B cell (primary cell): ENCODE measurements at regions not wholly inside any gene's neighbourhood (a gene's known extent, or its start where the extent isn't known, plus 50 kb on each side); places are given as distances from the start of the nearest gene placed in this dataset.

Source experiments
- ATAC-seq: fragments of 200-7000 bp; cut with Tn5 transposase; one replicate; pipeline ENCODE4 v1.10.0; 2021; ENCODE audit warnings: low read depth, mild to moderate bottlenecking, moderate number of reproducible peaks, moderate library complexity
- CTCF ChIA-PET: fragments of 350-600 bp; sonication (Branson Sonifier 250); formaldehyde crosslinking; loops from one replicate; lab custom pipeline; 2021; ENCODE audit warnings: antibody characterized with exemption, inconsistent platforms; lab: Charles Lee
- POLR2A ChIA-PET: fragments of 350-600 bp; sonication (Branson Sonifier 250); formaldehyde crosslinking; loops from one replicate; lab custom pipeline; 2021; ENCODE audit warnings: antibody characterized with exemption; lab: Charles Lee
- DNase-seq: peaks from one replicate; pipeline ENCODE4 v3.0.0; 2013
- H2AFZ ChIP-seq: 2 replicates; pipeline ENCODE4 v1.6.1; 2012; ENCODE audit warnings: mild to moderate bottlenecking, low read depth, low read length; ENCODE audit not compliant: insufficient read depth, poor library complexity, severe bottlenecking
- H3K27ac ChIP-seq, 2 donors: 1 replicate in 1 of 2; 2 replicates in 1 of 2; pipeline ENCODE4 v1.5.1; 2012 to 2013; ENCODE audit warnings: low read length in 2 of 2, mild to moderate bottlenecking in 2 of 2, moderate library complexity in 1 of 2
- H3K27me3 ChIP-seq, 4 experiments: fragments of 200-600 bp in 1 of 4; sonication (generic) in 1 of 4; replicated peaks in 1 of 4; 1 replicate in 2 of 4; 2 replicates in 2 of 4; pipeline versions ENCODE4 v1.6.1 to v1.7.0; 2013 to 2016; ENCODE audit warnings: low read length in 3 of 4, mild to moderate bottlenecking in 2 of 4, mixed read lengths in 1 of 4, moderate library complexity in 1 of 4; ENCODE audit not compliant: insufficient read depth in 4 of 4, control insufficient read depth in 3 of 4; ENCODE audit errors: control extremely low read depth in 1 of 4
- H3K36me3 ChIP-seq, 2 experiments: replicated peaks in 1 of 2; 1 replicate in 1 of 2; 2 replicates in 1 of 2; pipeline versions ENCODE4 v1.6.1 to v1.7.1; 2013; ENCODE audit warnings: low read length in 1 of 2; ENCODE audit not compliant: insufficient read depth in 2 of 2, control insufficient read depth in 1 of 2; ENCODE audit errors: control extremely low read depth in 1 of 2, extremely low read depth in 1 of 2
- H3K4me1 ChIP-seq, 2 donors: fragments of 200-600 bp in 1 of 2; sonication (generic) in 1 of 2; 1 replicate in 1 of 2; 2 replicates in 1 of 2; pipeline versions ENCODE4 v1.5.1 to v1.6.1; 2013 to 2017; ENCODE audit warnings: low read length in 2 of 2; ENCODE audit not compliant: control insufficient read depth in 2 of 2, insufficient read depth in 2 of 2
- H3K4me2 ChIP-seq: replicated peaks from 2 replicates; pipeline ENCODE3; 2012; ENCODE audit warnings: mild to moderate bottlenecking, low read depth, low read length; ENCODE audit not compliant: poor library complexity, severe bottlenecking
- H3K4me3 ChIP-seq, 5 experiments: fragments of 200-600 bp in 1 of 5; sonication (generic) in 1 of 5; 1 replicate in 3 of 5; 2 replicates in 2 of 5; pipeline versions ENCODE4 v1.5.1 to v1.7.0; 2011 to 2016; ENCODE audit warnings: low read length in 4 of 5, mild to moderate bottlenecking in 4 of 5, low read depth in 2 of 5, control low read depth in 1 of 5, moderate library complexity in 1 of 5; ENCODE audit not compliant: insufficient read depth in 1 of 5; ENCODE audit errors: control extremely low read depth in 1 of 5, extremely low read depth in 1 of 5
- H3K79me2 ChIP-seq: fragments of 200-600 bp; sonication (generic); one replicate; pipeline ENCODE4 v1.6.0; 2016; ENCODE audit warnings: low read length; ENCODE audit not compliant: control insufficient read depth, insufficient read depth
- H3K9ac ChIP-seq: fragments of 200-600 bp; sonication (generic); 2 replicates; pipeline ENCODE4 v1.6.1; 2017; ENCODE audit warnings: mild to moderate bottlenecking, low read length, moderate library complexity
- H3K9me3 ChIP-seq, 3 donors: one replicate each; pipeline versions ENCODE4 v1.6.1 to v1.7.1; 2013; ENCODE audit warnings: low read length in 2 of 3; ENCODE audit not compliant: control insufficient read depth in 2 of 3, insufficient read depth in 1 of 3; ENCODE audit errors: control extremely low read depth in 1 of 3
- H4K20me1 ChIP-seq: 2 replicates; pipeline ENCODE4 v1.6.0; 2012; ENCODE audit warnings: mild to moderate bottlenecking, low read length; ENCODE audit not compliant: insufficient read depth, control insufficient read depth, poor library complexity, severe bottlenecking
- H3K27ac Mint-ChIP-seq: one replicate; pipeline ENCODE4 v1.8.0; 2021; ENCODE audit warnings: mixed read lengths
- H3K27me3 Mint-ChIP-seq: one replicate; pipeline ENCODE4 v1.8.0; 2021; ENCODE audit warnings: mixed read lengths
- H3K4me1 Mint-ChIP-seq: one replicate; pipeline ENCODE4 v1.8.0; 2021; ENCODE audit warnings: mixed read lengths
- H3K4me3 Mint-ChIP-seq: one replicate; pipeline ENCODE4 v1.8.0; 2021; ENCODE audit warnings: mixed read lengths
- H3K9me3 Mint-ChIP-seq: one replicate; pipeline ENCODE4 v1.8.0; 2022; ENCODE audit warnings: mixed read lengths; ENCODE audit not compliant: insufficient read depth
- CTCF ChIP-seq: fragments of 200-600 bp; IDR thresholded peaks from one replicate; pipeline ENCODE4 v1.8.0; 2022; ENCODE audit warnings: antibody characterized with exemption, mild to moderate bottlenecking
- EZH2 ChIP-seq: IDR thresholded peaks from 2 replicates; pipeline ENCODE4 v1.6.1; 2012; ENCODE audit warnings: borderline replicate concordance, low read depth, mild to moderate bottlenecking, moderate library complexity, low read length; ENCODE audit not compliant: insufficient read depth, poor library complexity, severe bottlenecking
- WGBS: methylation state at CpG from one replicate; pipeline ENCODE4 v1.1.5; 2013; ENCODE audit warnings: missing lambda C conversion rate; ENCODE audit not compliant: insufficient coverage; 5-methylcytosine and 5-hydroxymethylcytosine counted together
- intact Hi-C: fragments of 100-400 bp; cut with micrococcal nuclease; formaldehyde crosslinking; loops from one replicate; pipeline ENCODE4 v1.10.0; 2022

DNA sequence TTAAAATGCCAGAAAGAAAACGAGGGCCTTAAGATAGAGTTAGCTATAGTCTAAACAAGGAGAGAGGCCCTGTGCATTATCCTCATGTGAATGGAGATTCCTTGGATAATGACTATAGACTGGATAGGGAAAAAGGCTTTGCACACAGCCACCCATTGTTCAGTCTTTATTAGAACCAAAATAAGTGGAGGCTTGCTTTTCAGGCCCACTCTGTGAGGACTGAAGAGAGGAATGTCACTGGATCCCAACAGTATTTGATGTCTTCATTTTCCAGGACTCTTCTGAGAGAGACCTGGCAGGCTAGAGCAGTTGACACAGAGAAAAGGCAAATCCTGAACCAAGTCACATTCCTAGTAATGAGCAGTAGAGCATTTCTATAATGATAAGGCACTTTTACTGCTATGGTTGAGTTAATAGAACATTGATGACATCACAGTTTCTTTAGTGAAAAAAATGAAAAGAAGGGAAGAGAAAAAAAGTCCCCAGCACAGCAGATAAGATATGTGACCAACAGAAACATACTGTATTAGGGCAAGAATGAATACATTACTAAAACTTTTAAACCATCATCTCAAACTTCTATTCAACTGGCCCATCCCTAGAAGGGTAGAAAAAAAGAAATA, 315.1 kb downstream of the EPHA7 start:
- DNase-seq, result no peak
- intact Hi-C loops, result no loop called here
- Histone ChIP-seq H3K4me3 (no peak overlapping the region), H3K9me3 (no peaks in the 10 kb centered on the region), H4K20me1 (no peaks in the 10 kb centered on the region), H3K79me2 (no peaks in the 10 kb centered on the region), H3K27ac (no peak overlapping the region), H3K36me3 (no peaks in the 10 kb centered on the region), H3K4me1 (no peaks in the 10 kb centered on the region), H3K4me2 (no peak overlapping the region), H3K9ac (no peak overlapping the region), H3K27me3 (no peaks in the 10 kb centered on the region), H2AFZ (no peak overlapping the region)
- Mint-ChIP-seq H3K4me1 (no peaks in the 10 kb centered on the region), H3K4me3 (no peak overlapping the region), H3K27me3 (no peaks in the 10 kb centered on the region), H3K27ac (no peak overlapping the region), H3K9me3 (no peaks in the 10 kb centered on the region)
- 57% methylated on average over 1 of the region's 1 CpG for whole genome bisulfite sequencing
- ATAC-seq, result no peak
- TF ChIP-seq EZH2 (no peak), CTCF (no peak)
- ChIA-PET CTCF (no interaction called here), POLR2A (no interaction called here)

DNA sequence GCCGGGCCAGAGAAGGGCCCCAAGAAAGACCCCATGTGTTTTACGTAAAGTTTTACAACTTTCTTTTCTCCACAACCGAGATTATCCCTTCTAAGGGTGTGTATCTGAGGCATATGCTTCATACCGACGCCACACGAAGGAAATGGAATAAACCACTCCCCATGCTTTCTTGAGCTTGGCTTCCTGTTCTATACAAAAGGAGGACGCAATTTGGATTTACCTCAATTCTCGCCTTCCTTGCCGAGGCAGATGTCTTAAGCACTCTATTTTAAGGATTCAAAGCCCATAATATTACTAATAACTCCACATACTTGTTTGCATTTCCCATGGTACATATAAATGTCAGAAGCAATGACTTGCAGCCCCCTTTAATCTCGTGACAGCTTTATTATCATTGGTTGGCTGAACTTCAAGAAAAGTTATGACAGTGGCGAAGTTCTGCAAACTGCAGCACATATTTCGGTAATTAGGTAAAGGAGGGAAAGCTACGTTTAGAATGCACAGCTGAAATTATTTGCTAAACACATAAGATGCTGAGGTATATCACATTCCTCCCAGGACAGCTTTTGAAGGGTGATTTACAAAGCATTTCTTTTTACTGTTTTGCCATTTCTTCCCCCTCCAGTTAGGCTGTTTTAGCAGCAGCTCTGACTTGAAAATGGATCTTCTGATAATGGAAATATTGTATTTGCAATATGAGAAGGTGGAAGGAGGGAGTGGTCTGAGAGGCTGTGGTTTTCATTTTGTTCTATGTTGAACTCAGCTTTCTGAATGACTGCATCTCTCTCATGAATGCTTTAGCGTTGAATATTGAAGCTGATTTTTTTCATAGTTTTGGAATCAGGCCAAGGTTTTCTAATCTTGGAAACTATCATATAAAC, 330.5 kb downstream of the EPHA7 start:
- H3K9ac ChIP-seq, result no peak overlapping the region
- TF ChIP-seq EZH2, result no peak
- no peak for TF ChIP-seq CTCF
- H3K79me2 ChIP-seq, result no peaks in the 10 kb centered on the region

More for the DNA sequence above, 330.5 kb downstream of the EPHA7 start:
- Mint-ChIP-seq H3K4me3 (no peak overlapping the region), H3K4me1 (no peaks in the 10 kb centered on the region), H3K27me3 (no peaks in the 10 kb centered on the region), H3K27ac (no peak overlapping the region), H3K9me3 (no peaks in the 10 kb centered on the region)
- H3K4me3 ChIP-seq, result no peak overlapping the region
- no peak overlapping the region for H3K4me2 ChIP-seq
- WGBS, result 60% methylated on average over 1 of the region's 14 CpGs
- H4K20me1 ChIP-seq, result no peaks in the 10 kb centered on the region
- ChIA-PET POLR2A (no interaction called here), CTCF (no interaction called here)
- no peaks in the 10 kb centered on the region for H3K27me3 ChIP-seq
- DNase-seq (no peak), ATAC-seq (no peak)
- intact Hi-C loops, result no loop called here
- H3K9me3 ChIP-seq, result no peaks in the 10 kb centered on the region
- no peaks in the 10 kb centered on the region for H3K36me3 ChIP-seq
- H2AFZ ChIP-seq, result no peak overlapping the region
- no peaks in the 10 kb centered on the region for H3K4me1 ChIP-seq
- no peak overlapping the region for H3K27ac ChIP-seq
